Activated CD8-positive, alpha-beta memory T cell treated with anti-CD3 and anti-CD28 coated beads, Interleukin-2, amount 50 U/mL, for 24 hours (primary cell): ENCODE measurements at regions not wholly inside any gene's neighbourhood (a gene's known extent, or its start where the extent isn't known, plus 50 kb on each side); places are given as distances from the start of the nearest gene placed in this dataset.
"Not testable (repeated sequence)": the region's sequence is repeated elsewhere in the genome, so short reads cannot be mapped to it uniquely, and the experiment has no call there.

Experiments
- DNase-seq: peaks from one replicate; pipeline ENCODE4 v3.0.0-alpha.2; 2020; ENCODE audit errors: extremely low read depth

- DNase-seq: no peak
These were observed 57.1 kb downstream of the ADCYAP1 start for GRCh38 chr18:961644-962355.

- no peak for DNase-seq
These were observed 58.6 kb downstream of the ADCYAP1 start for GRCh38 chr18:963276-963675.

- DNase-seq: no peak
These were observed 61.5 kb downstream of the ADCYAP1 start for GRCh38 chr18:965921-966758.

GRCh38 chr18:966759-967576 is 62.3 kb downstream of the ADCYAP1 start:
- DNase-seq: no peak

- not testable (repeated sequence) for DNase-seq
These were observed 64.2 kb downstream of the ADCYAP1 start for GRCh38 chr18:968910-969309.

GRCh38 chr18:969311-969710 is 64.6 kb downstream of the ADCYAP1 start:
- DNase-seq: not testable (repeated sequence)

GRCh38 chr18:974606-975005 is 69.9 kb downstream of the ADCYAP1 start:
- not testable (repeated sequence) for DNase-seq

- not testable (repeated sequence) for DNase-seq
These were observed 71.9 kb downstream of the ADCYAP1 start for GRCh38 chr18:976393-977128.

GRCh38 chr18:977327-977726 is 72.7 kb downstream of the ADCYAP1 start:
- DNase-seq: not testable (repeated sequence)

GRCh38 chr18:977732-978131 is 73.1 kb downstream of the ADCYAP1 start:
- not testable (repeated sequence) for DNase-seq

- DNase-seq: no peak
These were observed 75.9 kb downstream of the ADCYAP1 start for GRCh38 chr18:980586-980985.

- DNase-seq: no peak
These were observed 79.3 kb downstream of the ADCYAP1 start for GRCh38 chr18:984004-984403.

GRCh38 chr18:985212-985661 is 80.6 kb downstream of the ADCYAP1 start:
- DNase-seq: no peak

GRCh38 chr18:986051-986450 is 81.4 kb downstream of the ADCYAP1 start:
- no peak for DNase-seq

- DNase-seq: no peak
These were observed 81.9 kb downstream of the ADCYAP1 start for GRCh38 chr18:986552-986951.

- DNase-seq: no peak
These were observed 82.9 kb downstream of the ADCYAP1 start for GRCh38 chr18:987325-988186.

GRCh38 chr18:989425-989824 is 84.8 kb downstream of the ADCYAP1 start:
- no peak for DNase-seq

GRCh38 chr18:990197-990596 is 85.5 kb downstream of the ADCYAP1 start:
- no peak for DNase-seq

GRCh38 chr18:991441-991840 is 86.8 kb downstream of the ADCYAP1 start:
- no peak for DNase-seq

- DNase-seq: no peak
These were observed 88.9 kb downstream of the ADCYAP1 start for GRCh38 chr18:993560-993959.
